Panc1 (cell line): ENCODE measurements at regions not wholly inside any gene's neighbourhood (a gene's known extent, or its start where the extent isn't known, plus 50 kb on each side); places are given as distances from the start of the nearest gene placed in this dataset.

Experiments used
- POLR2AphosphoS5 ChIP-seq: IDR thresholded peaks from 2 replicates; pipeline ENCODE4 v1.6.1; 2012; ENCODE audit warnings: mild to moderate bottlenecking, low read depth, low read length, moderate library complexity
- TF ChIP-seq, protein P1 (sequence below): fragments of 450-650 bp; IDR thresholded peaks from 2 replicates; pipeline ENCODE4 v1.5.1; 2017; ENCODE audit warnings: mild to moderate bottlenecking

DNA sequence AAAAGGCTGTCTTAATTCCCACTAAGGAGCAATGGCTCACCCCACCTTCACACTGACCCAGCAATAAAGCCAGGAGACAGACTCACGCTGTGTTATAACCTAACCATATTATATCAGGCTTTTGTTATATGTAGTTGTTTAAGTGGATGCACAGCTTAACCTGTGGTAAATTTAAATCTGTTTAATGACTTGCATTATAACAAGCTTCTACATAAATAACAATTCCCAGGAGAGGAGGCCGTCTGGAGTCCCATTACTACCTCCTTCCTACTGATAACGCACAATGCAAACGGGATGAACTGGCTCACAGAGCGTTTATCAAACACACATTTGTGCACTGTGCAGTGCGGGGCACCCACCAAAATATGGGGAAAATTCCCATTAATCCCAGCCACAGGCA is 102.1 kb upstream of the MGMT start:
- TF ChIP-seq, protein P1, sequence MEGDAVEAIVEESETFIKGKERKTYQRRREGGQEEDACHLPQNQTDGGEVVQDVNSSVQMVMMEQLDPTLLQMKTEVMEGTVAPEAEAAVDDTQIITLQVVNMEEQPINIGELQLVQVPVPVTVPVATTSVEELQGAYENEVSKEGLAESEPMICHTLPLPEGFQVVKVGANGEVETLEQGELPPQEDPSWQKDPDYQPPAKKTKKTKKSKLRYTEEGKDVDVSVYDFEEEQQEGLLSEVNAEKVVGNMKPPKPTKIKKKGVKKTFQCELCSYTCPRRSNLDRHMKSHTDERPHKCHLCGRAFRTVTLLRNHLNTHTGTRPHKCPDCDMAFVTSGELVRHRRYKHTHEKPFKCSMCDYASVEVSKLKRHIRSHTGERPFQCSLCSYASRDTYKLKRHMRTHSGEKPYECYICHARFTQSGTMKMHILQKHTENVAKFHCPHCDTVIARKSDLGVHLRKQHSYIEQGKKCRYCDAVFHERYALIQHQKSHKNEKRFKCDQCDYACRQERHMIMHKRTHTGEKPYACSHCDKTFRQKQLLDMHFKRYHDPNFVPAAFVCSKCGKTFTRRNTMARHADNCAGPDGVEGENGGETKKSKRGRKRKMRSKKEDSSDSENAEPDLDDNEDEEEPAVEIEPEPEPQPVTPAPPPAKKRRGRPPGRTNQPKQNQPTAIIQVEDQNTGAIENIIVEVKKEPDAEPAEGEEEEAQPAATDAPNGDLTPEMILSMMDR, result no peak
- TF ChIP-seq POLR2AphosphoS5, result no peak
